MM.1S (cell line): ENCODE measurements at regions not wholly inside any gene's neighbourhood (a gene's known extent, or its start where the extent isn't known, plus 50 kb on each side); places are given as distances from the start of the nearest gene placed in this dataset.

Experiments
- DNase-seq: peaks from one replicate; pipeline ENCODE4 v3.0.0-alpha.2; 2015
- H2AFZ ChIP-seq: fragments of 300-600 bp; sonication (generic); 2 replicates; pipeline ENCODE4 v1.6.0; 2016; ENCODE audit warnings: antibody characterized with exemption, low read length
- H3F3A ChIP-seq: fragments of 300-600 bp; sonication (generic); 2 replicates; pipeline ENCODE4 v1.6.1; 2016; ENCODE audit warnings: mild to moderate bottlenecking, antibody characterized with exemption, low read length, moderate library complexity, mixed read lengths; ENCODE audit not compliant: insufficient read depth
- H3K27ac ChIP-seq: fragments of 300-600 bp; sonication (generic); 2 replicates; pipeline ENCODE4 v1.5.1; 2016; ENCODE audit warnings: mild to moderate bottlenecking, low read length
- H3K27me3 ChIP-seq: fragments of 300-600 bp; sonication (generic); replicated peaks from 2 replicates; pipeline ENCODE4 v1.6.0; 2016; ENCODE audit warnings: low read length; ENCODE audit not compliant: insufficient read depth
- H3K36me3 ChIP-seq: fragments of 300-600 bp; sonication (generic); replicated peaks from 2 replicates; pipeline ENCODE4 v1.6.1; 2016; ENCODE audit warnings: mild to moderate bottlenecking, low read length, mixed read lengths; ENCODE audit not compliant: insufficient read depth
- H3K4me1 ChIP-seq: fragments of 300-600 bp; sonication (generic); 2 replicates; pipeline ENCODE4 v1.6.1; 2016; ENCODE audit warnings: low read length, mixed read lengths
- H3K4me2 ChIP-seq: fragments of 300-600 bp; sonication (generic); 2 replicates; pipeline ENCODE4 v1.6.0; 2016; ENCODE audit warnings: low read depth, low read length
- H3K4me3 ChIP-seq: fragments of 300-600 bp; sonication (generic); 2 replicates; pipeline ENCODE4 v1.5.1; 2016; ENCODE audit warnings: low read length, mixed read lengths
- H3K79me2 ChIP-seq: fragments of 300-600 bp; sonication (generic); 2 replicates; pipeline ENCODE4 v1.6.1; 2016; ENCODE audit warnings: mixed run types, low read length, mixed read lengths
- H3K9ac ChIP-seq: fragments of 300-600 bp; sonication (generic); 2 replicates; pipeline ENCODE4 v1.6.1; 2016; ENCODE audit warnings: low read length, mixed read lengths
- H3K9me2 ChIP-seq: fragments of 300-600 bp; sonication (generic); replicated peaks from 2 replicates; pipeline ENCODE4 v1.6.1; 2016; ENCODE audit warnings: mild to moderate bottlenecking, low read length, mixed read lengths; ENCODE audit not compliant: insufficient read depth
- H3K9me3 ChIP-seq: fragments of 300-600 bp; sonication (generic); replicated peaks from 2 replicates; pipeline ENCODE4 v1.6.1; 2016; ENCODE audit warnings: mild to moderate bottlenecking, low read length, mixed read lengths; ENCODE audit not compliant: insufficient read depth
- H4K20me1 ChIP-seq: fragments of 300-600 bp; sonication (generic); 2 replicates; pipeline ENCODE4 v1.6.1; 2016; ENCODE audit warnings: mild to moderate bottlenecking, low read length, moderate library complexity, mixed read lengths; ENCODE audit not compliant: insufficient read depth
- EZH2 ChIP-seq: fragments of 300-600 bp; sonication (generic); optimal IDR thresholded peaks from 2 replicates; pipeline ENCODE3; 2017; ENCODE audit warnings: low read depth, mild to moderate bottlenecking, antibody characterized with exemption, low read length, mixed read lengths
- EZH2phosphoT487 ChIP-seq: fragments of 300-600 bp; sonication (generic); IDR thresholded peaks from 2 replicates; pipeline ENCODE4 v1.6.1; 2018; ENCODE audit warnings: antibody characterized with exemption, low read length
- TF ChIP-seq, protein P1 (sequence below): fragments of 300-600 bp; sonication (generic); IDR thresholded peaks from 2 replicates; pipeline ENCODE4 v1.5.1; 2016; ENCODE audit warnings: antibody characterized with exemption, low read length, mixed read lengths

DNA sequence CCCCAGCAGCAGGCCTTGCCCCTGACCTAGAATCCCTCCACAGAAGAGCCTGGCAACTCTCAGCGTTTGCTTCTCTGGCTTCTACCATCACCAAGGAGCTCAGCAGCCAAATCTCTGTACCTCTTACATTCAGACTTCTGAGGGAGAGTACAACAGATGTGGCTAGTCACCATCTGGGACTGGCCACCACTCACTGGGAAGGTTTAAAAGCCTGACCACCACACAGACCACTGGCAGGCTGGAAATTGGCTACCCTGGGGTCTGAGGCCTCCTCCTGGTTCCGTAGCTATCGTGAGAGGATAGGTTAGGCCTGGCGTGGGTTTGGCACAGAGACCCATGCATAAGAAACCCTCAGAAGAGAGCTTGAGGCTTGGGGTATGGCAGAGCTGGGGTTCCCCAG lies 478.5 kb upstream of the CADM1 start:
- H3K9me3 ChIP-seq, result no peaks in the 10 kb centered on the region
- no peaks in the 10 kb centered on the region for H3F3A ChIP-seq
- no peaks in the 10 kb centered on the region for H3K79me2 ChIP-seq

DNA sequence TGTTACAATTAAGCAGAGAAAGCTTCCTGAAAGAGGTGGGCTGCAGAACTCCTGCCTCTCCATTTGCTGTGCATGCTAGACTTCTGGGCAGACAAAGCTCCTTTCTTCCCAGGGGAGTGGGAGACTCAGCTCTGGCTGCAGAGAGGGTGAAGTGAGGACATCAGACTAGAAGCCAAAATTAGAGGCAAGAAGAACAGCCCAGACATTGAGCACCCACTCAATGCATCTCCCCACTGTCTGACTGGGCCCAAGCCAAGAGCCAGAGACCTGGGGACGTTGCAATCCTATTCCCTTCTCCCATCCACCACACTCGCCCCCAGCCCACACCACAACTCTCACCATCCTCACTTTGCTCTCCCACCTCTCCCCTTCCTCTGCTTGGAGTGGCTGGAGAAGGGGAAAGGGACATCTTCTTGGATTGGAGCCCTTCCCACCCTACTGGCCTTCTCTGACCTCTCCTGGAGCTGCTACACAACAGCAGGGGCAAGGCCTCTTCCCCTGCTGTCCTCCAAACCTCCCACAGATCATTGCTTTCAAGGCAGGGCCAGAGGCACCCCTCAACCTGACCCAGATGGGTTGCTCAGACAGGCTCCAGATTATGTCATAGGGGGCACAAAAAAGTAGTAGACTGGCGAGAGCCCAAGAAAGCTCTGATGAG lies 477.7 kb upstream of the CADM1 start:
- Histone ChIP-seq H3K9ac (no peak overlapping the region), H3K9me2 (no peaks in the 10 kb centered on the region), H3K36me3 (no peaks in the 10 kb centered on the region), H3K27ac (no peak overlapping the region), H3F3A (no peaks in the 10 kb centered on the region), H3K79me2 (no peaks in the 10 kb centered on the region), H3K4me2 (no peak overlapping the region), H3K4me3 (no peak overlapping the region), H2AFZ (no peak overlapping the region), H3K27me3 (no peaks in the 10 kb centered on the region), H3K4me1 (no peaks in the 10 kb centered on the region), H4K20me1 (no peaks in the 10 kb centered on the region), H3K9me3 (no peaks in the 10 kb centered on the region)
- no peak for TF ChIP-seq EZH2
- no peak for TF ChIP-seq EZH2phosphoT487
- TF ChIP-seq, protein P1, sequence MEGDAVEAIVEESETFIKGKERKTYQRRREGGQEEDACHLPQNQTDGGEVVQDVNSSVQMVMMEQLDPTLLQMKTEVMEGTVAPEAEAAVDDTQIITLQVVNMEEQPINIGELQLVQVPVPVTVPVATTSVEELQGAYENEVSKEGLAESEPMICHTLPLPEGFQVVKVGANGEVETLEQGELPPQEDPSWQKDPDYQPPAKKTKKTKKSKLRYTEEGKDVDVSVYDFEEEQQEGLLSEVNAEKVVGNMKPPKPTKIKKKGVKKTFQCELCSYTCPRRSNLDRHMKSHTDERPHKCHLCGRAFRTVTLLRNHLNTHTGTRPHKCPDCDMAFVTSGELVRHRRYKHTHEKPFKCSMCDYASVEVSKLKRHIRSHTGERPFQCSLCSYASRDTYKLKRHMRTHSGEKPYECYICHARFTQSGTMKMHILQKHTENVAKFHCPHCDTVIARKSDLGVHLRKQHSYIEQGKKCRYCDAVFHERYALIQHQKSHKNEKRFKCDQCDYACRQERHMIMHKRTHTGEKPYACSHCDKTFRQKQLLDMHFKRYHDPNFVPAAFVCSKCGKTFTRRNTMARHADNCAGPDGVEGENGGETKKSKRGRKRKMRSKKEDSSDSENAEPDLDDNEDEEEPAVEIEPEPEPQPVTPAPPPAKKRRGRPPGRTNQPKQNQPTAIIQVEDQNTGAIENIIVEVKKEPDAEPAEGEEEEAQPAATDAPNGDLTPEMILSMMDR, result no peak
- no peak for DNase-seq

More for the DNA sequence above, 478.5 kb upstream of the CADM1 start:
- TF ChIP-seq EZH2, result no peak
- TF ChIP-seq, protein P1, result no peak
- no peak for TF ChIP-seq EZH2phosphoT487
- no peaks in the 10 kb centered on the region for H3K36me3 ChIP-seq
- H4K20me1 ChIP-seq, result no peaks in the 10 kb centered on the region
- H3K27me3 ChIP-seq, result no peaks in the 10 kb centered on the region
- H3K4me3 ChIP-seq, result no peak overlapping the region
- H3K4me1 ChIP-seq, result no peaks in the 10 kb centered on the region
- no peak overlapping the region for H3K9ac ChIP-seq
- no peak for DNase-seq
- H3K9me2 ChIP-seq, result no peaks in the 10 kb centered on the region
- H2AFZ ChIP-seq, result no peak overlapping the region
- H3K27ac ChIP-seq, result no peak overlapping the region
- H3K4me2 ChIP-seq, result no peak overlapping the region

- H3K9me3 ChIP-seq, result no peaks in the 10 kb centered on the region
- no peaks in the 10 kb centered on the region for H3F3A ChIP-seq
- H3K4me2 ChIP-seq, result no peak overlapping the region
- H3K9me2 ChIP-seq, result no peaks in the 10 kb centered on the region
- no peak overlapping the region for H2AFZ ChIP-seq
- no peaks in the 10 kb centered on the region for H3K79me2 ChIP-seq
- no peaks in the 10 kb centered on the region for H3K4me1 ChIP-seq
- H3K27ac ChIP-seq, result no peak overlapping the region
- no peaks in the 10 kb centered on the region for H3K27me3 ChIP-seq
- TF ChIP-seq, protein P1, result no peak
- no peak for TF ChIP-seq EZH2phosphoT487
- no peak for TF ChIP-seq EZH2
- no peak for DNase-seq
- H3K9ac ChIP-seq, result no peak overlapping the region
- H3K36me3 ChIP-seq, result no peaks in the 10 kb centered on the region
- no peak overlapping the region for H3K4me3 ChIP-seq
- H4K20me1 ChIP-seq, result no peaks in the 10 kb centered on the region
Measured at GRCh38 chr11:115981104-115981481, 476.9 kb upstream of the CADM1 start.
